ENCODE measurements at regions not wholly inside any gene's neighbourhood (a gene's known extent, or its start where the extent isn't known, plus 50 kb on each side); places are given as distances from the start of the nearest gene placed in this dataset.

GRCh38 chr9:28976250-28976649 lies 1403.0 kb upstream of the C9orf72 start:
- Histone ChIP-seq H3K4ac (replicated peaks; ENCODE audit: insufficient read length, low read depth, low read length) (no peak overlapping the region), H3K9ac (replicated peaks in 1 of 4; ENCODE audit: extremely low read depth in 1 of 4, low read depth in 3 of 4, low read length in 3 of 4) (no peak overlapping the region), H2BK120ac (replicated peaks; ENCODE audit: low read depth, low read length) (no peak overlapping the region), H2BK5ac (ENCODE audit: low read depth, low read length) (no peak overlapping the region), H2AFZ (ENCODE audit: low read length) (no peak overlapping the region), H3K4me3 (ENCODE audit: extremely low read depth in 1 of 4, insufficient read depth in 2 of 4, low read depth in 3 of 4, low read length in 4 of 4) (no peak overlapping the region), H3K56ac (replicated peaks; ENCODE audit: insufficient read length, low read depth, low read length) (no peak overlapping the region), H2BK20ac (ENCODE audit: low read length) (no peak overlapping the region), H4K20me1 (replicated peaks in 1 of 2; ENCODE audit: control insufficient read depth in 1 of 2, insufficient read depth in 2 of 2, low read length in 2 of 2) (no peaks in the 10 kb centered on the region), H4K8ac (ENCODE audit: extremely low read depth, insufficient read depth, low read length) (no peak overlapping the region), H3K27ac (ENCODE audit: low read depth, low read length) (no peak overlapping the region), H3K23ac (ENCODE audit: insufficient read length) (no peak overlapping the region), H3K18ac (ENCODE audit: extremely low read depth, low read length) (no peak overlapping the region), H3K27me3 (replicated peaks in 1 of 4; ENCODE audit: control insufficient read depth in 3 of 4, extremely low read depth in 1 of 4, insufficient read depth in 3 of 4, low read length in 3 of 4) (no peaks in the 10 kb centered on the region), H4K91ac (replicated peaks; ENCODE audit: insufficient read length, low read length) (peak overlapping the region; percentile 27), H3K79me2 (ENCODE audit: control insufficient read depth in 1 of 2, insufficient read depth in 2 of 2, low read length in 2 of 2) (no peaks in the 10 kb centered on the region), H3K14ac (ENCODE audit: insufficient read length) (no peak overlapping the region), H2BK12ac (ENCODE audit: low read depth, low read length) (no peak overlapping the region), H3K36me3 (ENCODE audit: control insufficient read depth in 2 of 4, insufficient read depth in 4 of 4, low read length in 3 of 4) (peaks cover 0 to 4% (median 0%) of the 10 kb centered on the region in 4 experiments; a peak in 1 of 8 replicates), H4K5ac (ENCODE audit: insufficient read length, low read depth, low read length) (no peak overlapping the region), H3K23me2 (ENCODE audit: low read depth, low read length) (no peaks in the 10 kb centered on the region), H3K9me3 (ENCODE audit: insufficient read depth in 2 of 2, low read depth in 1 of 2, low read length in 1 of 2) (no peaks in the 10 kb centered on the region), H3K79me1 (ENCODE audit: low read depth, low read length) (no peaks in the 10 kb centered on the region), H3K4me2 (ENCODE audit: insufficient read depth in 1 of 2, low read depth in 2 of 2, low read length in 2 of 2) (no peak overlapping the region), H2AK5ac (ENCODE audit: low read depth, low read length) (no peak overlapping the region), H2BK15ac (ENCODE audit: low read length) (no peak overlapping the region), H3K4me1 (replicated peaks in 1 of 4; ENCODE audit: control insufficient read depth in 3 of 4, insufficient read depth in 4 of 4, low read length in 3 of 4) (peaks cover 5 to 7% (median 6%) of the 10 kb centered on the region in 4 experiments; a peak in 6 of 7 replicates)
- POLR2A ChIA-PET (ENCODE audit: partially characterized antibody): no interaction called here
- DNase-seq (ENCODE audit: low read depth in 1 of 2, low spot score in 2 of 2) (no peak), FAIRE-seq (no peak)
- CTCF ChIA-PET (ENCODE audit: partially characterized antibody): no interaction called here
- TF ChIP-seq ZNF274 (IDR thresholded peaks at IDR 0.05; ENCODE audit: borderline replicate concordance, extremely low read depth, low read length) (no peak), KDM5A (IDR thresholded peaks at IDR 0.05; ENCODE audit: low read length) (no peak), SIX5 (IDR thresholded peaks at IDR 0.05; ENCODE audit: low read depth, low read length) (no peak), POU5F1 (IDR thresholded peaks at IDR 0.05; ENCODE audit: low read depth, low read length) (no peak), JUN (IDR thresholded peaks at IDR 0.05; ENCODE audit: low read depth, low read length) (no peak), SUZ12 (IDR thresholded peaks at IDR 0.05; ENCODE audit: low read length) (no peak), SP1 (IDR thresholded peaks at IDR 0.05; ENCODE audit: low read depth, low read length) (no peak), SP2 (IDR thresholded peaks at IDR 0.05; ENCODE audit: low read length) (no peak), SIRT6 (IDR thresholded peaks at IDR 0.05; ENCODE audit: low read length) (no peak), POLR2AphosphoS5 (IDR thresholded peaks at IDR 0.05; ENCODE audit: low read depth, low read length) (no peak), SRF (IDR thresholded peaks at IDR 0.05; ENCODE audit: low read depth, low read length) (no peak), RBBP5 (IDR thresholded peaks at IDR 0.05; ENCODE audit: borderline replicate concordance, low read depth, low read length) (no peak), RNF2 (IDR thresholded peaks at IDR 0.05; ENCODE audit: borderline replicate concordance, low read depth, low read length, missing control alignments, poor library complexity, severe bottlenecking) (no peak), POLR2A (IDR thresholded peaks at IDR 0.05; ENCODE audit: control extremely low read depth in 1 of 2, low read depth in 2 of 2, low read length in 2 of 2) (no peak)
- TF ChIP-seq, protein P1, sequence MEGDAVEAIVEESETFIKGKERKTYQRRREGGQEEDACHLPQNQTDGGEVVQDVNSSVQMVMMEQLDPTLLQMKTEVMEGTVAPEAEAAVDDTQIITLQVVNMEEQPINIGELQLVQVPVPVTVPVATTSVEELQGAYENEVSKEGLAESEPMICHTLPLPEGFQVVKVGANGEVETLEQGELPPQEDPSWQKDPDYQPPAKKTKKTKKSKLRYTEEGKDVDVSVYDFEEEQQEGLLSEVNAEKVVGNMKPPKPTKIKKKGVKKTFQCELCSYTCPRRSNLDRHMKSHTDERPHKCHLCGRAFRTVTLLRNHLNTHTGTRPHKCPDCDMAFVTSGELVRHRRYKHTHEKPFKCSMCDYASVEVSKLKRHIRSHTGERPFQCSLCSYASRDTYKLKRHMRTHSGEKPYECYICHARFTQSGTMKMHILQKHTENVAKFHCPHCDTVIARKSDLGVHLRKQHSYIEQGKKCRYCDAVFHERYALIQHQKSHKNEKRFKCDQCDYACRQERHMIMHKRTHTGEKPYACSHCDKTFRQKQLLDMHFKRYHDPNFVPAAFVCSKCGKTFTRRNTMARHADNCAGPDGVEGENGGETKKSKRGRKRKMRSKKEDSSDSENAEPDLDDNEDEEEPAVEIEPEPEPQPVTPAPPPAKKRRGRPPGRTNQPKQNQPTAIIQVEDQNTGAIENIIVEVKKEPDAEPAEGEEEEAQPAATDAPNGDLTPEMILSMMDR (IDR thresholded peaks at IDR 0.05; ENCODE audit: control extremely low read depth in 1 of 3, insufficient read depth in 1 of 3, low read depth in 1 of 3, low read length in 3 of 3): no peak
